ENCODE measurements at regions not wholly inside any gene's neighbourhood (a gene's known extent, or its start where the extent isn't known, plus 50 kb on each side); places are given as distances from the start of the nearest gene placed in this dataset.

DNA sequence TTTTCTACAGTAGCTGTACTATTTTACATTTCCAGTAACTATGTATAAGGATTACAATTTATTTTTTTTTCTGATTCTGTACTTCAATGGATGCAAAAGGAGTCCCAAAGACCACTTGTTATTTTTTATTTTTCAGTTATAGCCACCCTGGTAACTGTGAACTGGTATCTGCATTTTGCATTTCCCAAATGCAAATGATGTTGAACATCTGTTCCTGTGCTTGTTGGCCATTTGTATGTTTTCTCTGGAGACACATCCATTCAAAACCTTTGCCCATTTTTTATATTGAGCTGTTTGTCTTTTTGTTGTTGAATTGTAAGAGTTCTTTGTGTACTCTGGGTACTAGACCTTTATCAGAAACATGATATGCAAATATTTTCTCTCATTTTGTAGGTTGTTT is 485.6 kb downstream of the LRIG3 start:
- Histone ChIP-seq H3K27ac (ENCODE audit: low read depth, low read length) (no peak overlapping the region), H3K27me3 (ENCODE audit: control insufficient read depth, insufficient read depth, low read length) (no peaks in the 10 kb centered on the region), H3K4me3 (ENCODE audit: low read depth, low read length) (no peak overlapping the region), H3K9me3 (ENCODE audit: control insufficient read depth, insufficient read depth, low read length) (no peaks in the 10 kb centered on the region)
- no peak for DNase-seq (ENCODE audit: low read depth, low spot score)
- no peak for TF ChIP-seq CTCF (IDR thresholded peaks at IDR 0.05; ENCODE audit: low read depth, low read length)
- ChIA-PET POLR2A (no interaction called here), CTCF (no interaction called here)

GRCh38 chr12:58435647-58436046 is 484.7 kb downstream of the LRIG3 start:
- Histone ChIP-seq H3K9me3 (ENCODE audit: control insufficient read depth, insufficient read depth, low read length) (no peaks in the 10 kb centered on the region), H3K4me3 (ENCODE audit: low read depth, low read length) (no peak overlapping the region), H3K27me3 (ENCODE audit: control insufficient read depth, insufficient read depth, low read length) (no peaks in the 10 kb centered on the region), H3K27ac (ENCODE audit: low read depth, low read length) (no peak overlapping the region)
- no peak for DNase-seq (ENCODE audit: low read depth, low spot score)
- POLR2A ChIA-PET, result no interaction called here
- no peak for TF ChIP-seq CTCF (IDR thresholded peaks at IDR 0.05; ENCODE audit: low read depth, low read length)
- CTCF ChIA-PET, result no interaction called here

DNA sequence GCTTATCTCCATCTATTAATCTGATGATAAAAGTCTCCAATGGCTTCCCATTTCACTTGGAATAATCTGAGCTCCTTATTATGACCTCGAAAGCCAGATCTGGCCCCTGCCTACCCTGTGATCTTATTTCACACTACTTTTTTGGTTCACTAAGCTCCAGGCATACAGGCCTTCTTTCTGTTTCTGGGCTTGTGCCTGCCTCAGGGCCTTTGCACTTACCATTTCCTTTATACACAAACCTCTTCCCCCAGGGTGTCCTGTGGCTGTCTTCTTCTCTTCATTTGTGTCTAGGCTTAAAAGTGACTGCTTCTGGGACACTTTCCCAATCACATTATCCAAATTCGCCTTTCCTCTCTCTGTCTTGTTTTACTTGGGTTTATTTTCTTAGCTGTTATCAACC is 478.8 kb downstream of the LRIG3 start:
- no peaks in the 10 kb centered on the region for H3K27me3 ChIP-seq (ENCODE audit: control insufficient read depth, insufficient read depth, low read length)
- CTCF ChIA-PET, result no interaction called here
- no peak overlapping the region for H3K27ac ChIP-seq (ENCODE audit: low read depth, low read length)
- POLR2A ChIA-PET, result no interaction called here
- no peak overlapping the region for H3K4me3 ChIP-seq (ENCODE audit: low read depth, low read length)
- no peak for DNase-seq (ENCODE audit: low read depth, low spot score)
- no peaks in the 10 kb centered on the region; the same call in 1 of the 2 replicates for H3K9me3 ChIP-seq (ENCODE audit: control insufficient read depth, insufficient read depth, low read length)
- TF ChIP-seq CTCF (IDR thresholded peaks at IDR 0.05; ENCODE audit: low read depth, low read length), result no peak

DNA sequence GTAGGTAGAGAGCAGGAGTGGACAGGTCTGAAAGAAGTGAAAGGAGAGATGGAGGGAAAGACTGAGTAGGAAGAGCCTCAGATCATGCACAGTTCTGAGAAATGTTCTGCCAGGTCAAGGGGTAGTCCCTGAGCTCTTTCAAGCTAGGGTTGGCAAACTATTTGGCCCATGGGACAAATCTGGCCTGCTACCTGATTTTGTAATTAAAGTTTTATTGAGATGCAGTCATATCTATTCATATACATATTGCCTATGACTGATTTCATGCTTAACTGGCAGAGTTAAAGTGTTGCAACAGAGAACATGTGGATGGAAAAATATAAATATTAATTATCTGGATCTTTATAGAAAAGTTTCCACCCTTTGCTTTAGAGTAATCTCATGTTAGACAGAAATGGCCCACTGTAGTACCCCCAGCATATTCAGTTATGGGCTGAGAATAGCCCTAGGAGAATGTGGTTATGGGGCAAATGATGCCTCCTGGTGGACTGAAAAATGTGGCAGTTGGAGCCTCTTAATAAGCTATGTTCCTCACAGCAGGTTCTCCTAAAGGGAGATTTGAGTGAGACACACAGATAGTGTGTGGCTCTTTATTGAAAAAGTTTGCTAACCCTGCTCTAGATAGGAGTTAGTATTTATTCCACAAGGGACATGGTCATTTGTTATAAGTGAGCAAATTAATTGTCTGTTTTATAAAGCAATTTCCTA is 476.9 kb downstream of the LRIG3 start:
- CTCF ChIA-PET, result interaction anchor here (1.1 kb wide), 1 partner anchor 20 kb away, joined by 5 read pairs; no protein-coding TSS in a partner anchor
- Histone ChIP-seq H3K27me3 (ENCODE audit: control insufficient read depth, insufficient read depth, low read length) (no peaks in the 10 kb centered on the region), H3K4me3 (ENCODE audit: low read depth, low read length) (no peak overlapping the region), H3K9me3 (ENCODE audit: control insufficient read depth, insufficient read depth, low read length) (no peaks in the 10 kb centered on the region; the same call in 1 of the 2 replicates), H3K27ac (ENCODE audit: low read depth, low read length) (no peak overlapping the region)
- POLR2A ChIA-PET, result no interaction called here
- no peak for DNase-seq (ENCODE audit: low read depth, low spot score)
- TF ChIP-seq CTCF (IDR thresholded peaks at IDR 0.05; ENCODE audit: low read depth, low read length), result peak; percentile 43

DNA sequence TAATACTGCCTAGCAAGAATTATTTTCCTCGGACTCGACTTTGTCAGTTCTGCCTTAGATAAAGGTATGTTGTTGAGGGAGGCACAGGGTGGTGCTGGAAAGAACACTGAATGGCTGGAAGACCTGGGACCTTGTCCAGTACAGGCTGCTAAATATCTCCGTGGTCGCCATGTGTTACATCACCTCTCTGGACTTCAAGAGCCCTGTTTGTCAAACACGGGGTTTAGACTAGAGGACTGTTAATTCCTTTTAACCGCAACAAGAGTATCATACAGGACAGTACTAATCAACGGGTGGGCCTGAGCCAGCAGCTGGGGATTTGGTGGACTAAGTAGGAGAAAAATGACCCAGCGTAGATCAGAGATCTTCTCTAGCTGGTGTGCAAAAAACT is 476.3 kb downstream of the LRIG3 start:
- ChIA-PET POLR2A (no interaction called here), CTCF (interaction anchor here (0.7 kb wide), 1 partner anchor 74 kb away, joined by 3 read pairs; no protein-coding TSS in a partner anchor)
- no peak for TF ChIP-seq CTCF (IDR thresholded peaks at IDR 0.05; ENCODE audit: low read depth, low read length)
- DNase-seq (ENCODE audit: low read depth, low spot score), result no peak
- H3K9me3 ChIP-seq (ENCODE audit: control insufficient read depth, insufficient read depth, low read length), result no peaks in the 10 kb centered on the region; the same call in 1 of the 2 replicates
- H3K27ac ChIP-seq (ENCODE audit: low read depth, low read length), result no peak overlapping the region
- no peaks in the 10 kb centered on the region for H3K27me3 ChIP-seq (ENCODE audit: control insufficient read depth, insufficient read depth, low read length)
- no peak overlapping the region for H3K4me3 ChIP-seq (ENCODE audit: low read depth, low read length)
